ENCODE measurements at regions not wholly inside any gene's neighbourhood (a gene's known extent, or its start where the extent isn't known, plus 50 kb on each side); places are given as distances from the start of the nearest gene placed in this dataset.

DNA sequence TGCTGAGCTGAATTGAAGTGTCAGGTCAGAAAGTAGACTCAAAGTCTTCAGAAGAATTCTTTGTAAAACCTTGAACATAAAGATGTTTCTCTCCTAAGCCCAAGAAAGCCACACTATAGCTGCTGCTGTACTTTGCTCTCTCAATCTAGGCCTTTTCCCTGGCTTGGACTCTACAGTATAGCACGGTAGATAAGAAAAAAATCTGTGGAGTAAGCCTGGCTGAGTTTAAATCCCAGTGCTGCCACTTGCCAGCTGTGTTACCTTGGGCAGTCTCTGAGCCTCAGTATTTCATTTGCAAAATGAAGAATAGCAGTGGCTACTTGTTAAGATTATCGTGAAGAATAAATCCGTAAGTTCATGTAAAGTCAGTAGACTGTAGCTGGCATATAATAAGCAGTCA, 53.3 kb upstream of the UFL1 start:
- TF ChIP-seq EZH2 (IDR thresholded peaks at IDR 0.05; ENCODE audit: insufficient read depth, poor library complexity, severe bottlenecking): no peak
- TF ChIP-seq EZH2phosphoT487 (IDR thresholded peaks at IDR 0.05; ENCODE audit: insufficient read depth, low read depth): no peak

All from GM23248 (cell line).